ENCODE measurements at regions not wholly inside any gene's neighbourhood (a gene's known extent, or its start where the extent isn't known, plus 50 kb on each side); places are given as distances from the start of the nearest gene placed in this dataset.
"Not testable (repeated sequence)": the region's sequence is repeated elsewhere in the genome, so short reads cannot be mapped to it uniquely, and the experiment has no call there.

GRCh38 chr3:35067750-35068149 lies 571.6 kb upstream of the ARPP21 start:
- DNase-seq (ENCODE audit: low spot score) (no peak), FAIRE-seq (no peak)

GRCh38 chr3:35070088-35070487 lies 569.2 kb upstream of the ARPP21 start:
- DNase-seq (ENCODE audit: low spot score) (no peak), FAIRE-seq (no peak)

GRCh38 chr3:35071772-35072171 lies 567.6 kb upstream of the ARPP21 start:
- FAIRE-seq (no peak), DNase-seq (ENCODE audit: low spot score) (no peak)

- DNase-seq (ENCODE audit: low spot score) (no peak), FAIRE-seq (no peak)
These were observed 560.5 kb upstream of the ARPP21 start for GRCh38 chr3:35078780-35079179.

- no peak for DNase-seq (ENCODE audit: low spot score)
- FAIRE-seq: no peak
These were observed 559.9 kb upstream of the ARPP21 start for GRCh38 chr3:35079403-35079802.

- no peak for DNase-seq (ENCODE audit: low spot score)
- FAIRE-seq: no peak
These were observed 557.4 kb upstream of the ARPP21 start for GRCh38 chr3:35081899-35082298.

GRCh38 chr3:35088943-35089342 lies 550.4 kb upstream of the ARPP21 start:
- DNase-seq (ENCODE audit: low spot score) (no peak), FAIRE-seq (no peak)

- FAIRE-seq: no peak
- no peak for DNase-seq (ENCODE audit: low spot score)
These were observed 524.6 kb upstream of the ARPP21 start for GRCh38 chr3:35114686-35115085.

GRCh38 chr3:35120026-35120425 lies 519.3 kb upstream of the ARPP21 start:
- no peak for DNase-seq (ENCODE audit: low spot score)
- FAIRE-seq: no peak

GRCh38 chr3:35137612-35138011 lies 501.7 kb upstream of the ARPP21 start:
- DNase-seq (ENCODE audit: low spot score) (no peak), FAIRE-seq (no peak)

GRCh38 chr3:35141406-35141805 lies 497.9 kb upstream of the ARPP21 start:
- DNase-seq (ENCODE audit: low spot score): no peak
- FAIRE-seq: no peak

GRCh38 chr3:35144011-35144410 lies 495.3 kb upstream of the ARPP21 start:
- DNase-seq (ENCODE audit: low spot score) (no peak), FAIRE-seq (no peak)

GRCh38 chr3:35146256-35147035 lies 492.9 kb upstream of the ARPP21 start:
- not testable (repeated sequence) for FAIRE-seq; DNase-seq (ENCODE audit: low spot score)

GRCh38 chr3:35183927-35184675 lies 455.2 kb upstream of the ARPP21 start:
- DNase-seq (ENCODE audit: low spot score) (peak; percentile 8), FAIRE-seq (no peak)

- FAIRE-seq (no peak), DNase-seq (ENCODE audit: low spot score) (no peak)
These were observed 454.6 kb upstream of the ARPP21 start for GRCh38 chr3:35184775-35185174.

- DNase-seq (ENCODE audit: low spot score): no peak
- no peak for FAIRE-seq
These were observed 451.4 kb upstream of the ARPP21 start for GRCh38 chr3:35187908-35188307.

- no peak for DNase-seq (ENCODE audit: low spot score)
- FAIRE-seq: no peak
These were observed 444.7 kb upstream of the ARPP21 start for GRCh38 chr3:35194666-35195065.

GRCh38 chr3:35198857-35199256 lies 440.5 kb upstream of the ARPP21 start:
- no peak for FAIRE-seq
- no peak for DNase-seq (ENCODE audit: low spot score)

- FAIRE-seq: no peak
These were observed 439.3 kb upstream of the ARPP21 start for GRCh38 chr3:35200056-35200455.

GRCh38 chr3:35201211-35201610 lies 438.1 kb upstream of the ARPP21 start:
- no peak for FAIRE-seq
- no peak for DNase-seq (ENCODE audit: low spot score)

More at GRCh38 chr3:35200056-35200455, 439.3 kb upstream of the ARPP21 start:
- DNase-seq (ENCODE audit: low spot score): peak; percentile 64

- DNase-seq (ENCODE audit: low spot score) (no peak), FAIRE-seq (no peak)
These were observed 423.5 kb upstream of the ARPP21 start for GRCh38 chr3:35215525-35216500.

Data from urothelium cell line (cell line).